Choroid plexus epithelial cell (primary cell): ENCODE measurements at regions not wholly inside any gene's neighbourhood (a gene's known extent, or its start where the extent isn't known, plus 50 kb on each side); places are given as distances from the start of the nearest gene placed in this dataset.
A peak's percentile ranks its signal among the peaks of the same experiment; 100 is the strongest.

ENCODE experiments used
- DNase-seq: peaks from one replicate; pipeline ENCODE4 v3.0.0-alpha.2; 2010; ENCODE audit warnings: low read depth
- H3K4me3 ChIP-seq: 2 replicates; pipeline ENCODE4 v1.5.1; 2011; ENCODE audit warnings: low read depth, mild to moderate bottlenecking, control low read depth, low read length, moderate library complexity
- CTCF ChIP-seq: conservative IDR thresholded peaks from 2 replicates; pipeline ENCODE4 v1.5.1; 2011; ENCODE audit warnings: low read depth, mild to moderate bottlenecking, control low read depth, inconsistent platforms, low read length, moderate library complexity

DNA sequence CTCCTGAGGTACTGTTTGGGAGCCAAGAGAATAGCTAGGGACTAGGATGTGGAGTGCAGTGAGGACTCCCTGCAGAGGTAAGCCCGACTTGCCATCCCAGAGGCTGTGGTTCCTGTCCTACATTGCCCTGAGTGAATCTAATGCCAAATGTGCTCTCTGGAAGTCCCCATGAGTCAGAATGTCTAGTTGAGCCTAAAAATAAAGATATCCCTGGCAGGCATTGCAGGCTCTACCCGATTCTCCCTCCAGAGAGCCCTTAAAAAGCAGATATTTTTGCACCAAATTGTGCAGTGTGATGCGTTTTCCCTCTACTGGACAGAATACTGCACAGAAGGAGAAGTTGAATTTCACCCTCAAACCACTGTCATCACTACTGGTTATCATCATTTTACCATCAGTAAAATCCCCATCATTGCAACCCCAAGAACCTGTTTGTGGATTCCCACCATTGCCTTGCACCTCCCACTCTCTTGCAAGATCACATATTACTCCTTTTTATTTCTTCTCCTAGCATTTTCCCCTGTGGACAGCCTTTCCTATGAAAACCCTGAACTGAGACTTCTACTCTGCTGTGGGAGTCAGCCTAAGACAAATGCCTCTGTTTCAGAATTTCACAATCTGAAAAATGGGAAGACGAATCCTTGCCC lies 98.0 kb downstream of the MARCHF4 start:
- TF ChIP-seq CTCF, result peak; percentile 7
- peak; percentile 15 for DNase-seq
- H3K4me3 ChIP-seq, result no peak overlapping the region

- TF ChIP-seq CTCF, result no peak
- no peak overlapping the region for H3K4me3 ChIP-seq
- no peak for DNase-seq
These were observed 111.2 kb downstream of the MARCHF4 start for GRCh38 chr2:216261042-216261537.

- no peak for DNase-seq
- no peak for TF ChIP-seq CTCF
- no peak overlapping the region for H3K4me3 ChIP-seq
These were observed 111.7 kb downstream of the MARCHF4 start for GRCh38 chr2:216260629-216261028.

GRCh38 chr2:216259081-216259480 lies 113.2 kb downstream of the MARCHF4 start:
- DNase-seq, result no peak
- no peak overlapping the region for H3K4me3 ChIP-seq
- no peak for TF ChIP-seq CTCF

- TF ChIP-seq CTCF, result no peak
- no peak for DNase-seq
- no peak overlapping the region for H3K4me3 ChIP-seq
These were observed 115.2 kb downstream of the MARCHF4 start for GRCh38 chr2:216257089-216257488.
